Neural progenitor cell (in vitro differentiated cells): ENCODE measurements at regions not wholly inside any gene's neighbourhood (a gene's known extent, or its start where the extent isn't known, plus 50 kb on each side); places are given as distances from the start of the nearest gene placed in this dataset.

Experiments
- EZH2 ChIP-seq: fragments of 200-600 bp; sonication (generic); IDR thresholded peaks from 2 replicates; pipeline ENCODE4 v1.6.1; 2017; ENCODE audit warnings: antibody characterized with exemption, mild to moderate bottlenecking, moderate library complexity
- EZH2phosphoT487 ChIP-seq: fragments of 200-600 bp; sonication (generic); IDR thresholded peaks from 2 replicates; pipeline ENCODE4 v1.6.1; 2017; ENCODE audit warnings: antibody characterized with exemption
- TF ChIP-seq, protein P1 (sequence below): fragments of 200-600 bp; sonication (generic); IDR thresholded peaks from 2 replicates; pipeline ENCODE4 v1.5.1; 2017; ENCODE audit warnings: antibody characterized with exemption, mild to moderate bottlenecking

DNA sequence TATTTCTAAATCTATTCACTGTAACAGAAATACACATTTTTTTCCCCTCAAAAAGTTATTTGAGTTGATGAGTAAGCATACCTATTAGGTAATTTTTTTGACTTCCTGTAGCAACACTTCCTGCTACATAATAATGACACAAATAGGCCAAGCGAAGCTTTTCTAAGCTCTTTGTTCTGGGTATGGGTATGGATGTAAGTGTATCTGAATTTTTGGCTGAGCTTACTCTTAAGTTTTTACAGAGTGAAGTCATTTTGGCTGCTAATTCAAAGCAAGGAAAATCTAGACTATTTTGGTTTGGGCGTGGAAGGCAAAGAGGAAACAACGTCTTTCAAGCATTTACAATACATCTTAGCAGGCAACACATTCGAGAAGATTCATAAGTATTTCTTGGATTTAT lies 1206.0 kb upstream of the FLRT2 start:
- TF ChIP-seq, protein P1, sequence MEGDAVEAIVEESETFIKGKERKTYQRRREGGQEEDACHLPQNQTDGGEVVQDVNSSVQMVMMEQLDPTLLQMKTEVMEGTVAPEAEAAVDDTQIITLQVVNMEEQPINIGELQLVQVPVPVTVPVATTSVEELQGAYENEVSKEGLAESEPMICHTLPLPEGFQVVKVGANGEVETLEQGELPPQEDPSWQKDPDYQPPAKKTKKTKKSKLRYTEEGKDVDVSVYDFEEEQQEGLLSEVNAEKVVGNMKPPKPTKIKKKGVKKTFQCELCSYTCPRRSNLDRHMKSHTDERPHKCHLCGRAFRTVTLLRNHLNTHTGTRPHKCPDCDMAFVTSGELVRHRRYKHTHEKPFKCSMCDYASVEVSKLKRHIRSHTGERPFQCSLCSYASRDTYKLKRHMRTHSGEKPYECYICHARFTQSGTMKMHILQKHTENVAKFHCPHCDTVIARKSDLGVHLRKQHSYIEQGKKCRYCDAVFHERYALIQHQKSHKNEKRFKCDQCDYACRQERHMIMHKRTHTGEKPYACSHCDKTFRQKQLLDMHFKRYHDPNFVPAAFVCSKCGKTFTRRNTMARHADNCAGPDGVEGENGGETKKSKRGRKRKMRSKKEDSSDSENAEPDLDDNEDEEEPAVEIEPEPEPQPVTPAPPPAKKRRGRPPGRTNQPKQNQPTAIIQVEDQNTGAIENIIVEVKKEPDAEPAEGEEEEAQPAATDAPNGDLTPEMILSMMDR = no peak
- TF ChIP-seq EZH2 (no peak), EZH2phosphoT487 (no peak)
